ENCODE measurements at regions not wholly inside any gene's neighbourhood (a gene's known extent, or its start where the extent isn't known, plus 50 kb on each side); places are given as distances from the start of the nearest gene placed in this dataset.
"Not testable (repeated sequence)": the region's sequence is repeated elsewhere in the genome, so short reads cannot be mapped to it uniquely, and the experiment has no call there.

GRCh38 chr1:118473825-118474224, 288.8 kb upstream of the SPAG17 start:
- Histone ChIP-seq H3K4me1 (ENCODE audit: control extremely low read depth in 1 of 4, control insufficient read depth in 4 of 4, insufficient read depth in 4 of 4, low read length in 3 of 4) (no peaks in the 10 kb centered on the region), H3K36me3 (ENCODE audit: control insufficient read depth in 4 of 4, insufficient read depth in 4 of 4, low read length in 3 of 4) (no peaks in the 10 kb centered on the region), H3K27ac (ENCODE audit: insufficient read depth in 1 of 2, low read depth in 1 of 2, low read length in 2 of 2, poor library complexity in 1 of 2, severe bottlenecking in 2 of 2) (no peak overlapping the region), H3K4me3 (ENCODE audit: control insufficient read depth in 1 of 7, extremely low read depth in 1 of 7, insufficient read depth in 4 of 7, low read depth in 2 of 7, low read length in 6 of 7) (no peak overlapping the region), H3K9me3 (ENCODE audit: control extremely low read depth in 1 of 5, control insufficient read depth in 4 of 5, insufficient read depth in 2 of 5, low read depth in 1 of 5, low read length in 4 of 5) (peaks cover 0 to 2% (median 0%) of the 10 kb centered on the region in 5 experiments), H3K27me3 (replicated peaks in 2 of 5; ENCODE audit: control insufficient read depth in 4 of 5, insufficient read depth in 5 of 5, low read length in 4 of 5) (no peaks in the 10 kb centered on the region)
- 88% methylated on average over 1 of the region's 4 CpGs for WGBS (ENCODE audit: insufficient coverage)
- no peak for DNase-seq
- POLR2A ChIA-PET = no interaction called here
- CTCF ChIA-PET = interaction anchor here (3.1 kb wide), 1 partner anchor 11 kb away, joined by 9 read pairs; no protein-coding TSS in a partner anchor

- H3K4me1 ChIP-seq (ENCODE audit: control extremely low read depth in 1 of 4, control insufficient read depth in 4 of 4, insufficient read depth in 4 of 4, low read length in 3 of 4); H3K27ac ChIP-seq (ENCODE audit: insufficient read depth in 1 of 2, low read depth in 1 of 2, low read length in 2 of 2, poor library complexity in 1 of 2, severe bottlenecking in 2 of 2); DNase-seq; H3K9me3 ChIP-seq (ENCODE audit: control extremely low read depth in 1 of 5, control insufficient read depth in 4 of 5, insufficient read depth in 2 of 5, low read depth in 1 of 5, low read length in 4 of 5); H3K4me3 ChIP-seq (ENCODE audit: control insufficient read depth in 1 of 7, extremely low read depth in 1 of 7, insufficient read depth in 4 of 7, low read depth in 2 of 7, low read length in 6 of 7); H3K36me3 ChIP-seq (ENCODE audit: control insufficient read depth in 4 of 4, insufficient read depth in 4 of 4, low read length in 3 of 4); H3K27me3 ChIP-seq (replicated peaks in 2 of 5; ENCODE audit: control insufficient read depth in 4 of 5, insufficient read depth in 5 of 5, low read length in 4 of 5); CTCF ChIA-PET; POLR2A ChIA-PET: not testable (repeated sequence)
- WGBS (ENCODE audit: insufficient coverage) = 82% methylated on average over 6 of the region's 8 CpGs
Observed at GRCh38 chr1:118464460-118464859, 279.4 kb upstream of the SPAG17 start.

GRCh38 chr1:118461154-118461553, 276.1 kb upstream of the SPAG17 start:
- Histone ChIP-seq H3K27ac (ENCODE audit: insufficient read depth in 1 of 2, low read depth in 1 of 2, low read length in 2 of 2, poor library complexity in 1 of 2, severe bottlenecking in 2 of 2) (no peak overlapping the region), H3K27me3 (replicated peaks in 2 of 5; ENCODE audit: control insufficient read depth in 4 of 5, insufficient read depth in 5 of 5, low read length in 4 of 5) (no peaks in the 10 kb centered on the region), H3K4me3 (ENCODE audit: control insufficient read depth in 1 of 7, extremely low read depth in 1 of 7, insufficient read depth in 4 of 7, low read depth in 2 of 7, low read length in 6 of 7) (no peak overlapping the region), H3K4me1 (ENCODE audit: control extremely low read depth in 1 of 4, control insufficient read depth in 4 of 4, insufficient read depth in 4 of 4, low read length in 3 of 4) (no peaks in the 10 kb centered on the region), H3K9me3 (ENCODE audit: control extremely low read depth in 1 of 5, control insufficient read depth in 4 of 5, insufficient read depth in 2 of 5, low read depth in 1 of 5, low read length in 4 of 5) (peaks cover 0 to 8% (median 3%) of the 10 kb centered on the region in 5 experiments), H3K36me3 (ENCODE audit: control insufficient read depth in 4 of 4, insufficient read depth in 4 of 4, low read length in 3 of 4) (no peaks in the 10 kb centered on the region)
- DNase-seq = no peak
- ChIA-PET POLR2A (no interaction called here), CTCF (interaction anchor here (0.9 kb wide), 1 partner anchor 25 kb away, joined by 3 read pairs; no protein-coding TSS in a partner anchor)

GRCh38 chr1:118459871-118460270, 274.8 kb upstream of the SPAG17 start:
- Histone ChIP-seq H3K36me3 (ENCODE audit: control insufficient read depth in 4 of 4, insufficient read depth in 4 of 4, low read length in 3 of 4) (no peaks in the 10 kb centered on the region), H3K27ac (ENCODE audit: insufficient read depth in 1 of 2, low read depth in 1 of 2, low read length in 2 of 2, poor library complexity in 1 of 2, severe bottlenecking in 2 of 2) (no peak overlapping the region), H3K9me3 (ENCODE audit: control extremely low read depth in 1 of 5, control insufficient read depth in 4 of 5, insufficient read depth in 2 of 5, low read depth in 1 of 5, low read length in 4 of 5) (peaks cover 0 to 8% (median 3%) of the 10 kb centered on the region in 5 experiments), H3K27me3 (replicated peaks in 2 of 5; ENCODE audit: control insufficient read depth in 4 of 5, insufficient read depth in 5 of 5, low read length in 4 of 5) (no peaks in the 10 kb centered on the region), H3K4me3 (ENCODE audit: control insufficient read depth in 1 of 7, extremely low read depth in 1 of 7, insufficient read depth in 4 of 7, low read depth in 2 of 7, low read length in 6 of 7) (no peak overlapping the region), H3K4me1 (ENCODE audit: control extremely low read depth in 1 of 4, control insufficient read depth in 4 of 4, insufficient read depth in 4 of 4, low read length in 3 of 4) (no peaks in the 10 kb centered on the region)
- POLR2A ChIA-PET = no interaction called here
- no peak for DNase-seq
- CTCF ChIA-PET = no interaction called here

GRCh38 chr1:118453856-118454255, 268.8 kb upstream of the SPAG17 start:
- H3K27ac ChIP-seq (ENCODE audit: insufficient read depth in 1 of 2, low read depth in 1 of 2, low read length in 2 of 2, poor library complexity in 1 of 2, severe bottlenecking in 2 of 2); H3K4me3 ChIP-seq (ENCODE audit: control insufficient read depth in 1 of 7, extremely low read depth in 1 of 7, insufficient read depth in 4 of 7, low read depth in 2 of 7, low read length in 6 of 7); H3K36me3 ChIP-seq (ENCODE audit: control insufficient read depth in 4 of 4, insufficient read depth in 4 of 4, low read length in 3 of 4); H3K9me3 ChIP-seq (ENCODE audit: control extremely low read depth in 1 of 5, control insufficient read depth in 4 of 5, insufficient read depth in 2 of 5, low read depth in 1 of 5, low read length in 4 of 5); H3K27me3 ChIP-seq (replicated peaks in 2 of 5; ENCODE audit: control insufficient read depth in 4 of 5, insufficient read depth in 5 of 5, low read length in 4 of 5); POLR2A ChIA-PET; H3K4me1 ChIP-seq (ENCODE audit: control extremely low read depth in 1 of 4, control insufficient read depth in 4 of 4, insufficient read depth in 4 of 4, low read length in 3 of 4); CTCF ChIA-PET; DNase-seq: not testable (repeated sequence)
- no CpG with 5 or more reads among the region's 1 CpG for whole genome bisulfite sequencing (ENCODE audit: insufficient coverage)

GRCh38 chr1:118445156-118445555, 260.1 kb upstream of the SPAG17 start:
- CTCF ChIA-PET = no interaction called here
- POLR2A ChIA-PET = no interaction called here
- Histone ChIP-seq H3K36me3 (ENCODE audit: control insufficient read depth in 4 of 4, insufficient read depth in 4 of 4, low read length in 3 of 4) (no peaks in the 10 kb centered on the region), H3K9me3 (ENCODE audit: control extremely low read depth in 1 of 5, control insufficient read depth in 4 of 5, insufficient read depth in 2 of 5, low read depth in 1 of 5, low read length in 4 of 5) (peaks cover 0 to 1% (median 0%) of the 10 kb centered on the region in 5 experiments), H3K4me3 (ENCODE audit: control insufficient read depth in 1 of 7, extremely low read depth in 1 of 7, insufficient read depth in 4 of 7, low read depth in 2 of 7, low read length in 6 of 7) (no peak overlapping the region), H3K27me3 (replicated peaks in 2 of 5; ENCODE audit: control insufficient read depth in 4 of 5, insufficient read depth in 5 of 5, low read length in 4 of 5) (no peaks in the 10 kb centered on the region), H3K4me1 (ENCODE audit: control extremely low read depth in 1 of 4, control insufficient read depth in 4 of 4, insufficient read depth in 4 of 4, low read length in 3 of 4) (no peaks in the 10 kb centered on the region), H3K27ac (ENCODE audit: insufficient read depth in 1 of 2, low read depth in 1 of 2, low read length in 2 of 2, poor library complexity in 1 of 2, severe bottlenecking in 2 of 2) (no peak overlapping the region)
- DNase-seq = no peak
- WGBS (ENCODE audit: insufficient coverage) = no CpG with 5 or more reads among the region's 1 CpG

GRCh38 chr1:118442214-118442613, 257.2 kb upstream of the SPAG17 start:
- no CpG with 5 or more reads among the region's 2 CpGs for WGBS (ENCODE audit: insufficient coverage)
- Histone ChIP-seq H3K9me3 (ENCODE audit: control extremely low read depth in 1 of 5, control insufficient read depth in 4 of 5, insufficient read depth in 2 of 5, low read depth in 1 of 5, low read length in 4 of 5) (no peaks in the 10 kb centered on the region), H3K4me3 (ENCODE audit: control insufficient read depth in 1 of 7, extremely low read depth in 1 of 7, insufficient read depth in 4 of 7, low read depth in 2 of 7, low read length in 6 of 7) (no peak overlapping the region), H3K27ac (ENCODE audit: insufficient read depth in 1 of 2, low read depth in 1 of 2, low read length in 2 of 2, poor library complexity in 1 of 2, severe bottlenecking in 2 of 2) (no peak overlapping the region), H3K4me1 (ENCODE audit: control extremely low read depth in 1 of 4, control insufficient read depth in 4 of 4, insufficient read depth in 4 of 4, low read length in 3 of 4) (no peaks in the 10 kb centered on the region), H3K27me3 (replicated peaks in 2 of 5; ENCODE audit: control insufficient read depth in 4 of 5, insufficient read depth in 5 of 5, low read length in 4 of 5) (no peaks in the 10 kb centered on the region), H3K36me3 (ENCODE audit: control insufficient read depth in 4 of 4, insufficient read depth in 4 of 4, low read length in 3 of 4) (no peaks in the 10 kb centered on the region)
- POLR2A ChIA-PET = interaction anchor here (0.7 kb wide), 1 partner anchor 64 kb away, joined by 3 read pairs; no protein-coding TSS in a partner anchor
- CTCF ChIA-PET = no interaction called here
- DNase-seq = no peak

Measured in common myeloid progenitor, CD34-positive (primary cell).